NCI-H2196 (cell line): ENCODE measurements at regions not wholly inside any gene's neighbourhood (a gene's known extent, or its start where the extent isn't known, plus 50 kb on each side); places are given as distances from the start of the nearest gene placed in this dataset.
"Not testable (repeated sequence)": the region's sequence is repeated elsewhere in the genome, so short reads cannot be mapped to it uniquely, and the experiment has no call there.

ENCODE experiments used
- DNase-seq: peaks from one replicate; lab custom pipeline; 2025; ENCODE audit not compliant: unreplicated experiment; lab: John Stamatoyannopoulos, UW

DNA sequence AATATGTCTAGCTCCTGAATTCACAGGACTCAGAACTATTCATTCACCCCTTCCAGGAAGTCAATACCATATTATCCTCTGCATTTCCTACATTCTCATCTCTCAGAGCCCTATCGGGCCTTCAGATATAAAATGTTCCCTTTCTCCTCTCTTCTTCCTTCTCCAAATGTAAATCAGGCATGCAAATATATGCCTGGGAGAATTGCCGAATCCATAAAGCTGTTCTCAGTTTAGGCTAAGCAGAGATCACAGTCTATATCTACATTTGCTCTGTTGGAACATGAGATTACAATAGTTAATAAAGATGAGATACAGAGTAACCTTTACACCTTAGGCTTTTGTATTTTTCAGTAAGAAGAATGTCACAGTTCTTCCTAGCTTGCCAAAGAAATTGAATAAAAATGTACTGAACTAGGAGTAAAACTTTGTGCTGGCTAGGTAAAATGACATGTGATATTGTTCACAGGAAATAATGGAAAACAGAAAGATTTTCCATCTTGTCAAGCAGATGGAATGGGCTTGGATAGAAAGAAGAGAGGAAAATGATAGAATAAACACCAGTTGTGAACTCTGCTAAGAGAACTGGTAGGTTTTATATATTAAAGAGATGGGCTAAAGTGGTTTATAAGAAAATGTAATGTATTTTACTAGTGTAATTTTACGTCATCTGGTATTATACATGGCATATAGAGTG, 161.5 kb downstream of the NRIP1 start:
- no peak for DNase-seq

DNA sequence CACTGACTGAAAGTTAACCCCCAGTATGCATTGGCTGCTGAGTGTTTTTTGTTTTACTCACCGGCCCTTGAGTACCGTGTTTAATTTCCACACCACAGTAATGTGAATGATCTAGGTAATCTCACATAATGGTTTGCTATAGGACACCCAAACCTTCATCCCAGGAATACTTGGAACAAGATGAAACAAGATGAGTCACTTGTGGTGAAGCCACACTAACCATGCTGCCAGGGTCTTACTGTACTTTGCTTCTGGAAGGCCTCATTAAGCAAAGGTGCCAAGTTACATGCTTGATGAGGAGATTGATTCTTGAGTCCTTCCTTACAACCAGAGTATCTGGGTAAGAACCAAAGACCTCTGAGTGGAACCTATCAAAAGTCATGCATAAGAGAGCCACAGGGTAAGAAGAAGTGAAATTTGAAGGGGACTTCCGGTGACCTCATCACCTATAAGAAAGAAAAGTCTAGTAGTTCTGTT, 163.3 kb downstream of the NRIP1 start:
- DNase-seq = peak; percentile 40

DNA sequence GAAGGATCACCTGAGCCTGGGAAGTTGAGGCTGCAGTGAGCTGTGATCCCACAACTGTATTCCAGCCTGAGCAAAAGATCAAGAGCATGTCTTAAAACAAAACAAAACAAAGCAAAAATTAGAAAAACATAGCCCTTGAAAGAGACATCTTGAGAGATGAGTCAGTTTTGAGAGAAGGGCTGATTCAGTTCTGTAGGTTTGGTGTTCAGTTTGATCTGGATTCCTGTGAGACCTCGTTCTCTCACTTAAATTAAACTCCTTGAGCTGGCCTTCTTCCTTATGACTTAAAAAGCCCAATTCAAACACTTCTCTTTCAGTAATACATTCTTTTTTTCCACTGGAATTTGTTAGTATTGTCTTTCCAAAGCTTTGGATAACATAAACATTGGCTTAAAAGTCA, 164.2 kb downstream of the NRIP1 start:
- no peak for DNase-seq

DNA sequence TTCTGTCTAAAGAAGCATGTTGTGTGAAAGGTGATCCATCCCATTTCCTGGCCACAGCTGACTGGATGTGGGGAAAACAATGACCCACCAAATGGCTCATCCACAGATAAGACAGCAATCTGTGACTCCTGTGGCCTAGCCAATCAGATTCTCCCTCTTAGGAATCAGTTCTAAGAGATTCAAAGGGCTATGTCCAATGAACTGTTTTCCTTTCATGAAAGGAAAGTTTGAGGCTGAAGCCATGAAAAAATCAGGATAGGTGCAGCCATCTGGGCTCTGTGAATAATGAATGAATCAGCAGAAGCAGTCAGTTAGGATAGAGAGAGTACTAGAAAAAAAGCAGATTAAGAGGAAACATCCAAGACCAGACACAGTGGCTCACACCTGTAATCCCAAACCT, 164.7 kb downstream of the NRIP1 start:
- DNase-seq = no peak

DNA sequence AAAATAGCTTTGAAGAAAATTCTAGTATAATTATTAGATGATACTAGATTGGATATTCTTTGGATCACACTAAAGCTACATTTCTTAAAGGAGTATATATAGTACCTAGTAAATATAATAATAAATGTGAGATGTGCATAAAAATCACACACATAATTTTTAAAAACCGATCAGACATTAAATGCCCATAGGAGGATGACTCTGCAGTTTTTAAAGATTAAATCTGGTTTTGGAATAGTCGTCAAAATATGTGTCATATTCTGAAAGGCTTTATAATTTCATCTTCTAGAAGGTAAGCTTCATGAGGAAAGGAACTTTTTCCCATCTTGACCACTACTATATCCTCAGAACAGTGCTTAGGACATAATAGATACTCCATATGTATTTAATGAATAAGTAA, 169.0 kb downstream of the NRIP1 start:
- no peak for DNase-seq

DNA sequence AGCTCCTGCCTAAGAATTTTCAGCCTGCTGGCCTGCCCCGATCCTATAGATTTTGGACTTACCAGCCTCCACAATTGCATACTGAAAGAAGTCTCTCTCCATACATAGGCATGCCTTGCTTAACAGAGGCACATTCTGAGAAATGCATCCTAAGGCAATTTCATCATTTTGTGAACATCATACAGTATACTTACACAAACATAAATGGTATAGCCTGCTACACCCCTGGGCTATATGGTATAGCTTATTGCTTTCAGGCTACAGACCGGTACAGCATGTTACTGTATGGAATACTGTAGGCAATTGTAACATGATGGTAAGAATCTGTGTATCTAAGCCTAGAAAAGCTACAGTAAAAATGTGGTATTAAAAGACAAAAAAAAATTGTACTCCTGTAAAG, 174.7 kb downstream of the NRIP1 start:
- no peak for DNase-seq

DNA sequence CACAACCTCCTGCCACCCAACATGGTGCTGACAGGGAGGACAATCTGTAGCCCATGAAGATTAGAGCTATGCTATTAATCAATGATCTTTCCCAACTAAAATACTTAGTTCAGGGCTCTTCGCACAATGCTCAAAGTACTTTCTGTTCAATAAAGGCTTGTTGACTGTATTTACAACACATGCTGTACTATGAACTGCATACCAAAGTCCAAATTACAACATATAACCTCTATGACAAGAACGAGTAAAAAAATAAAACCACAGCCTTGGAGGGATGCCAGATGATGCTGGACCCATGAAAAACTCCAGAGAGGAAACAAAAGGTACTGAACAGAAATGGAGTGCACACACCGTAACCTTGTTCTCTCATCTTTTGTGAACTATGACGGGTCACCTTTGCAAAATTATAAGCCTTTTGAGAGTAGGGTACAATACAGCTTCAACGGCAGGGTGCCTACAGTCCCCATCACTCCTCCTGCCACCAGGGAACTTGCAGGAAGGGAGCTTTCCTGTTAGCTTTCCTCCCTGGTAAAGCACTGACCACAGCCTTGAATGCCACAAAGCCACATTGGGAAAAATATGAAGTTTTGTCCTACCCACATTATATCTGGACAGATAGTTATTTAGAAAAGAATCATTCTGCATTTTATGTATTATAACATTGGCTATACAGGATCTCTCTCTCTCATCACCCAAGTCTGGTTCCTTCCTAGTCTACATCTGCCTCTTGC, 175.6 kb downstream of the NRIP1 start:
- DNase-seq = no peak

DNA sequence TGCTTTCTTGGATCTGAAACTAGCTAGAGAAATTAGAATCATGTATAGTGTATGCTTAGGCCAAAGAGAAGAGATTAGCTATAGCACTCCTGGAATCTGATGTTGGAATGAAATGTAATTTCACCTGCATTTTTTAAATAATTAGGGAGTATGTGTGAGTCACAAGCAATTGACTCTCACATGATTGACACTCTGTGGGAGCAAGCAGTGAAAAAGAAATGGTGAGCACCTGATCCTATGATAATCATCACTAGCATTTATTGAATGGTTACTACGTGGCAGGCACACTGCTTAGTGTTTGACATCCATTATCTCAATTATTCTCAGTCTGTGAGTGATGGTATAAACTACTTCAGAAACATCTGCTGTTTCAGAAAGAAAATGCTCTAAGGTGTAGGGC, 176.6 kb downstream of the NRIP1 start:
- DNase-seq = no peak

DNA sequence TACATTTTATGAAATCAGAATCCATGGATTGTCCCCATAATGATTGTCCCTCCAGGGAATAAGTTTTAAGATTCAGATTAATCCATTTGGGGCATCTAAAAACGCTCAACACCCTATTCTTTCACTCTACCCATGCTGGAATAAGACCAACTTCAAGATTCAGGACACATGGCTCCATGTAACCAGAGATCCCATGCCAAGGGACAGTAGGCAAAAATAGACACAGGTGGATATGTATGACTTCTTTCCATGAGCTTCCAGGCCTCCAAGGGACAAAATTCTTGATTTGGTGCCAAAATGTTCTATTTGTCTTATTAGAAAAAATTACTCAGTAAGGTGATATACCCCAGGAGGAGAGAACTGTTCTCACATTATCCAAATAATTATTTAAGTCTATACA, 178.8 kb downstream of the NRIP1 start:
- no peak for DNase-seq

DNA sequence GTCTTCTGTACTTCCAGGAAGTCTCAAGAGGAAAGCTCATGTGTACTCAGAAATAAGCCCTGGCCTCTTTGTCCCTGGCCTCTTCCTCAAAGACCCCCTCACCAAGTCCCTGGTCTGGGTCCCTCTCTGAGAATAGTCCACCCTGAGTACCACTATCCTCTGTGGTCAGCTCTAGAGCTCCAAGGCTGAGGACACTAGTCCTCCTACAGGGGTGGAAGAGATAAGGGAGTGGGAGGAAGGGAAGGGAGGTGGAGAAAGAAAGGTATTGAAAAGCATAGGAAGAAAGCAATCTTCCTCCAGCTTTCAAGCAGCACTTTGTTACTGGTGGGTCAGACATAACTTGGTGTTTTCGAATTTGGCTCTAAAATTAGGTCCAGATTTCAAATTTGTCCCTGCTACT, 181.4 kb downstream of the NRIP1 start:
- DNase-seq = no peak

DNA sequence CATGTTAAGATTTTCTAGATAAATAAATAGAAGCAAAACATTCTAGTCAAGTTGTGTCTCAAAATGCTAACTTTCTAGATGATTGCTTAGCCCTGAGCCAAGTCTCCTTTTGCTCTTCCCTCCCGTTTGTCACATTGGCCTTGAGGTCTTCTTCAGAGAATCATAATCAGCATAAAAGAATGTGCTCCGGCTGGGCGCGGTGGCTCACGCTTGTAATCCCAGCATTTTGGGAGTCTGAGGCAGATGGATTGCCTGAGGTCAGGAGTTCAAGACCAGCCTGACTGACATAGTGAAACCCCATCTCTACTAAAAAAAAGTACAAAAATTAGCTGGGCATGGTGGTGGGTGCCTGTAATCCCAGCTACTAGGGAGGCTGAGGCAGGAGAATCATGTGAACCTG, 182.3 kb downstream of the NRIP1 start:
- not testable (repeated sequence) for DNase-seq

DNA sequence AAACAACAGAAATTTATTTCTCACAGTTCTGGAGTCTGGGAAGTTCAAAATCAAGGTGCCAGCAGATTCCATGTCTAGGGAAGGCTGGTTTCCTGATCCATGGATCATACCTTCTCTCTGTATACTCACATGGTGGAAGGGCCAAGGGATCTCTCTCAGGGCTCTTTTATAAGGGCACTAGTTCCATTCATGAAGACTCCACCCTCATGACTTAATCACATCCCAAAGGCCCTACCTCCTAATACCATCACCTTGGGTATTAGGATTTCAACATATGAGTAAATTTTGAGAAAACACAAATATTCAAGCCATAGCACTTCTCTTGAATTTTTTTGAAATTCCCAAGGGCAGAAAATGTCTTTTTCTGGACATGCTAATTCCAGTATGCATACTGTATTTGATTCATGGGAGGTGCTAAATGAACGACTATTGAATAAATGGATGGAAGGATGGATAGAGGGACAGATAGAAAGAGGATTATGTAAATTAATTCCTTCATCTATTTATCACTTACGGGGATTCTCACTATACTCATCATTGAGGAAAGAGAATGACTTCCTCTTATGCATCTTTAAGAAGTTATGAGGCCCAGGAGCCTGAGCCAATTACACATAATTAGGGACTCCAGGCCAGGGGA, 182.8 kb downstream of the NRIP1 start:
- DNase-seq = no peak

DNA sequence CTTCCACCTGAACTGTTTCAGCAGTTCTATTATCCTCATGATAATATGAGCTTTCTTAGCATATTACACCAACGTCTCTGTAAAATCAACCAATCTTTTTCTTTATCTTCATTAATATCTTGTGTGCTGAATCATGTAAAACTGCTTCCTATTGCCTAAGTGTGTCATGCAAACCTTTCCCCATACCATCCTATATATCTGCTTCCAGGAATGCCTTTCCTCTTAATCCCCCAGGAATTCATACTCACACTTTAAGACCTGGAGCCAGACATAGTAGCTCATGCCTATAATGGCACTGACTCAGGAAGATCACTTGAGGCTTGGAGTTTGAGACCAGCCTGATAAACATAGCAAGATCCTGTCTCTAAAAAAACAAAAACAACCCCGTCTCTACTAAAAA, 183.9 kb downstream of the NRIP1 start:
- no peak for DNase-seq

DNA sequence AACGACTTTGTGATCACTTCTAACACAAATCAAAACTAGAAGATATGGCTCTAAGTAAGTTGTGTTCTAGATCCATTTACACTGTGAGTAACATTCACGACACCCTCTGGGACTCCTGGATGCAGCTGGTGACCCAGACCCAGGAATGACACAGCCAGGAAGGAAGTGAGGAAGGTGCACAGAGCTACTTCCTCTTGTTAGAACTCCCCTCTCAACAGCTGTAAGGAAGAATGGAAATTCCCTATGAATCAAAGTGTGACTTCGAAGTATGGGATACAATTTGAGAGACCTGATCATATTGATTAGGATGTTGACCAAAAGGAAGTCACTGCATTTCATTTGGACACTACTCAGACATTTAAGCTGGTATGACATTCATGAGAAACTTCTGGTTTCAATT, 185.3 kb downstream of the NRIP1 start:
- no peak for DNase-seq

DNA sequence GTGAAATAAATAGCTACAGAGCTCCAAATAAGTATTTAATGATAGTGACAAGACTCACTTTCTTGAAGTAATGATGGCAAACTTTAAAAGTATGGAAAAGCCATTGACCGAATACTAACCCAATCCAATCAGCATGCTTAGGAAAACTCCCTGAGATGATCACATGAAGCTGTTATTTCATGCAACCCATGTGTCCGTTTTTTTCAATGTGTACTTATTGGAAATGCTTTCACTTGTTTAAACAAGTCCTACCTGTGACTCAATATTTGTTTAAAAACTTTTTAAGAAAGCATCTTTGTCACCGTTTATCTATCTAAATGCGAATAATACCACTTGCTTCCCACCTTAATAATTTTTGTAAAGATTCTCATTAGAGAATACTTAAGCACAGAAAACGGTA, 185.8 kb downstream of the NRIP1 start:
- DNase-seq = no peak

DNA sequence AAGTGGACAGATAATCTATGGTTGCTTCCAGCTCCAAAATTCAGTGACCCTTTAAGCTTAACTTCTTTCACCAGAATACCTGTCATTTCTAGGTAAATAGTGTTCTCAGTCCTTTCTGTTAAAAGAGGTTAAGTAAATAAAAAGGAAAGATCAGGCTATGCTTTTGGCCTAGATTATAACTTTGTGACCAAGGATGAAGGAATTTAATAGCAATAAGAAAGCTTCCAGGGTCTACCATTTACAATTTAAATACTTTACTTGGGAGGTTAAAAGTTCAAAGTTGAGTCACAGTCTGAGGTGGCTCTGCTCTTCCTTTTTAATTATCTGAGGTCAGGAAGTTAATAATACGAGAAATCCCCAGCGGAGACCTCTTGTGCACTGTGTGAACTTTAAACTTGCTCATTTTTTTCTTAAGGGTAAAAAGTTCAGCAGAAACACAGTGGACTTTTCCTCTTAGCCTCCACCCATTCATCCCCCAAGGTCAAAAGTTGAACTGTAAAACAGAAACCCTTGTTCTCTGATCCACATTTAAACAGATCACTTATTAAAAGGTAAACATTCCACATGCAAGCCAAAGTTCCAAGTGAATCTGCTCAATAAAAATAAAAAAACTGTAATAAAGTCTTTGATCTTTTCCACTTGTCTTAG, 187.1 kb downstream of the NRIP1 start:
- DNase-seq = no peak

DNA sequence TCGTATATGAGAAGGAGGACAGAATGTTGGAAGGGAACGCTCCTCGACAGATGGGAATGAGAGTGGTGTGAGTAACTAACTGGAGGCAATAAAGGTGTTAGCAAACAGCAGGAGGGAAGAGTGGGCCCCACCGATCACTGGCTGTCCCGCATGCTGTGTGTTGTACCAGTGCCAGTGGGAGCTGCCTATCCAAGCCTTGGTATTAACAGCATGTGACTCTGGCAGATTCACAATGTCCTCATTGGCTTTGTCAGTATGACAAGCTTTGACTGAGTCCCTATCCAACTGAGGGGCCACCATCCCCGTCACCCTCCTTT, 188.3 kb downstream of the NRIP1 start:
- no peak for DNase-seq

DNA sequence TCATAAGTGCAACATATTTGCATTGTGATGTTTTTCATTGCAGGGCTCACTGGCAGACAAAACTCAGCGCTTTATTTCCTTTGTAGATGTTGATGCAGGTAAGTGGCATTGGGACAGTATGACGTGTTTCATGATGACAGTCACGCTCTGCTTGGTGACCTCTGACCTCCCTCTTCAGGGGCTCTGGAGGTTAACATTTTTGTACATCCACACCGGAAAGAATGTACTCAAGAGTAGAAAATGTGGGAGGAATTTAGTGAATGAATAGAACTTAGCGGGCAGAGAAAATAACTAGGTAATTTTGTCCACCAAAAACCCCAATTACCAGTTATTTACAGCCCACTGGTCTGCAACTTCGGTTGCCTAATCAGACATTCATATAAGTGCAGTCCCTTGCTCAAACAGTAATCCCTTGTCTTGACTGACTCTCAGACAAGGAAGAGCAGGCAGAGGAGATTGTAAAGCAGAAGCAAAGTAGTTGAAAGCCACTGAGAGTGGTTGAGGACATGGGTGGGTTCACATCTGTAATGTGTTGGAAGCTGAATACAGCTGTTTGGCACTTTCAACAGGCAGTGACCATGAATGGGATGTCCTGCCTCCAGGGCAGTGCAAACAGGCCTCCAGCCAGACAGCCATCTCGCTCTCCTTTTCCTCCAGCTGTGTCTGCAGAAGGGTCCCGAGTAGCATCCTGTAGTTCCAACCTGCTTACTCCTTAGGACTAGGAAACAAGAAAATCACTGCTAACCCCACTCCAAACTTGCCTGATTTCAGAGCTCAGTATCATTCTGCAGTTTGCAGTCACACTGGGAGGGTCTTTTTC, 188.9 kb downstream of the NRIP1 start:
- no peak for DNase-seq

DNA sequence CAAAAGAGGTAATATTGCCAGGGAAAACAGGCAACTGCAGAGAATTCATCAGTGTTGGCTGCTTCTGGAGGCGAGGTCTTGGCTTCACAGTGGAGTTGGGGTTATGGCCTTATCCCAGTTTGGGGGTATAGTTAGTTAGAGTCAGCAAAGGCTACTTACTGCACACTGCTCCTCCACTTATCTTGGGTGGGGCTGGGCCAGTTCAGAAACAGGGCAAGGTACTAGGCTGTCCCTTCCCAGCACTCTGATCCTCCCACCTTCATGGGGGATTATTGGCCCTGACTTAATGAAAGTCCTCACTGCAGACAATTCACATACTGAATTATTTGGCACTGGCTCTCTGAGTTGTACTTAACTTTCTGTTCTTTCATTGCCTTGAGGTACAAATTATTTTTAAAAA, 189.6 kb downstream of the NRIP1 start:
- no peak for DNase-seq

DNA sequence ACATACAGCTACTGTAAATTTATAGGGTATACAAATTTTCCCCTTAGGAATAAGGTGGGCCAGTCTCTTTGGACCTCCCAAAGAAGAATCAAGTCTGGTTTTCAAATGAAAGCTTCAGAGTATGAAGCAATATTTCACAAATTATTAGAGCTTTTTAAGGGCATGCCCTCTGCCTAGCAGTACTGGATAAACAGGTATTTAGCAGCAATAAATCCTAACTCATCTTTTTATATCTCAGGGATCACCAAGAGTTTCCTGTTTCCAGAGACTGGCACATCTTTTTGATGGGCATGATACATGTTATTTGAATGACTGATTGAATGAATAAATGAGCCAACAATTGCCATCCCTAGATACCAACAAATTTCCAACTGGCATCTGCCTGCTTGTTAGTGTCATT, 190.4 kb downstream of the NRIP1 start:
- DNase-seq = no peak

DNA sequence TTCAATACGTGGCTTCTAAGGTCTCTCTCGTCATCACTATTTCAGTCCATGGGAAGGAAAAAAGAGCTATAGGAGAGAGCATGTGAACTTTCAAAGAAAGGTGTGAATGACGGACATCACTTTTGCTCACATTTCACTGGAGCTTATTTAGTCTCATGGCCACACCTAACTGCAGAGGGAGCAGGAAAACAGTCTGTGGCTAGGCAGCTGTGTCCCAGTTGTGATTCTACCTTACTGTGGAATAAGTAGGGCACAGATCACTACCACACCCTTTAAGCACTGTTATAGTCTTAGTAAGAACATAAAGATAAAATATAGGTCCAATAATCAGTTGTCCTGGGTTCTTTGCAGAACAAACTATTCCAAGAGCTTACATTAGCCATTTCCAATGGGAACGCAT, 192.9 kb downstream of the NRIP1 start:
- DNase-seq = no peak
